Upper lobe of left lung (tissue), 6 donors: ENCODE measurements at regions not wholly inside any gene's neighbourhood (a gene's known extent, or its start where the extent isn't known, plus 50 kb on each side); places are given as distances from the start of the nearest gene placed in this dataset.

Experiments
- ATAC-seq, 2 donors: fragments of 200-7000 bp; cut with Tn5 transposase; one replicate each; pipeline ENCODE4 v1.9.1; 2022; ENCODE audit warnings: mild to moderate bottlenecking in 2 of 2, moderate library complexity in 2 of 2; ENCODE audit not compliant: low FRiP score in 2 of 2
- DNase-seq, 2 donors: peaks; one replicate each; pipeline ENCODE4 v3.0.0-alpha.2; 2019 to 2020
- H3K27ac ChIP-seq, 4 donors: fragments of 200-600 bp; sonication (generic); one replicate each; pipeline ENCODE4 v1.5.1; 2016 to 2019
- H3K27me3 ChIP-seq, 4 donors: fragments of 200-600 bp; sonication (generic); one replicate each; pipeline ENCODE4 v1.5.1; 2017 to 2019
- H3K36me3 ChIP-seq, 4 donors: fragments of 200-600 bp; sonication (generic); one replicate each; pipeline ENCODE4 v1.5.1; 2016 to 2019
- H3K4me1 ChIP-seq, 4 donors: fragments of 200-600 bp; sonication (generic); one replicate each; pipeline ENCODE4 v1.5.1; 2018 to 2019
- H3K4me3 ChIP-seq, 4 donors: fragments of 200-600 bp; sonication (generic); one replicate each; pipeline ENCODE4 v1.5.1; 2017 to 2019; ENCODE audit warnings: mild to moderate bottlenecking in 2 of 4, moderate library complexity in 1 of 4
- H3K9me3 ChIP-seq, 4 donors: fragments of 200-600 bp; sonication (generic); one replicate each; pipeline ENCODE4 v1.5.1; 2018 to 2019
- CTCF ChIP-seq, 6 experiments: fragments of 450-650 bp in 4 of 6; fragments of 200-600 bp in 2 of 6; sonication (generic) in 2 of 6; IDR thresholded peaks; one replicate each; pipeline ENCODE4 v1.5.1; 2016 to 2019; ENCODE audit warnings: antibody characterized with exemption in 6 of 6
- EP300 ChIP-seq, 4 donors: sonication (generic); formaldehyde crosslinking; IDR thresholded peaks; one replicate each; pipeline ENCODE4 v1.5.1; 2017; ENCODE audit warnings: antibody characterized with exemption in 4 of 4, control low read depth in 2 of 4
- POLR2A ChIP-seq, 4 donors: fragments of 450-650 bp; IDR thresholded peaks; one replicate each; pipeline ENCODE4 v1.5.1; 2016 to 2017; ENCODE audit warnings: antibody characterized with exemption in 4 of 4, mild to moderate bottlenecking in 2 of 4
- POLR2AphosphoS5 ChIP-seq, 2 donors: sonication (generic); formaldehyde crosslinking; IDR thresholded peaks; one replicate each; pipeline ENCODE4 v1.5.1; 2017; ENCODE audit warnings: antibody characterized with exemption in 2 of 2
- WGBS, 2 donors: methylation state at CpG; one replicate each; pipeline ENCODE4 v1.1.5; 2017 to 2018; 5-methylcytosine and 5-hydroxymethylcytosine counted together
- donor health status: DM: no; HTN: no; CAD: no; lungs with moderate emphysema.
- donor health status: DM: no; HTN: yes; CAD: no; lungs with severe emphysema.

GRCh38 chr13:33376212-33376611, 90.7 kb upstream of the STARD13 start:
- H3K9me3 ChIP-seq, result no peaks in the 10 kb centered on the region
- no peak for TF ChIP-seq CTCF (IDR thresholded peaks at IDR 0.05)
- TF ChIP-seq POLR2A (IDR thresholded peaks at IDR 0.05), result no peak
- no peak for TF ChIP-seq EP300 (IDR thresholded peaks at IDR 0.05)
- TF ChIP-seq POLR2AphosphoS5 (IDR thresholded peaks at IDR 0.05), result no peak
- no peak for ATAC-seq
- no peak overlapping the region for H3K4me3 ChIP-seq
- no peaks in the 10 kb centered on the region for H3K27me3 ChIP-seq
- 89 to 96% methylated on average over 1 of the region's 1 CpG for WGBS, 2 donors
- H3K27ac ChIP-seq, result no peak overlapping the region
- H3K4me1 ChIP-seq, result no peaks in the 10 kb centered on the region
- no peaks in the 10 kb centered on the region for H3K36me3 ChIP-seq
- no peak for DNase-seq

- Histone ChIP-seq H3K27me3 (no peaks in the 10 kb centered on the region), H3K9me3 (no peaks in the 10 kb centered on the region), H3K36me3 (no peaks in the 10 kb centered on the region), H3K4me3 (no peak overlapping the region), H3K4me1 (no peaks in the 10 kb centered on the region), H3K27ac (no peak overlapping the region)
- TF ChIP-seq POLR2AphosphoS5 (IDR thresholded peaks at IDR 0.05) (no peak), POLR2A (IDR thresholded peaks at IDR 0.05) (no peak), EP300 (IDR thresholded peaks at IDR 0.05) (no peak)
- WGBS, 2 donors, result 95 to 98% methylated on average over 4 of the region's 4 CpGs
- DNase-seq (no peak), ATAC-seq (no peak)
Measured at GRCh38 chr13:33377411-33377810, 91.9 kb upstream of the STARD13 start.

- ATAC-seq, result no peak
- no peaks in the 10 kb centered on the region for H3K27me3 ChIP-seq
Measured at GRCh38 chr13:33377825-33378224, 92.3 kb upstream of the STARD13 start.

GRCh38 chr13:33379608-33380007, 94.1 kb upstream of the STARD13 start:
- DNase-seq, result no peak
- H3K4me3 ChIP-seq, result no peak overlapping the region
- no peaks in the 10 kb centered on the region for H3K36me3 ChIP-seq
- peaks cover 0 to 7% (median 0%) of the 10 kb centered on the region in 4 donors for H3K4me1 ChIP-seq
- no peaks in the 10 kb centered on the region for H3K27me3 ChIP-seq
- no peak overlapping the region for H3K27ac ChIP-seq
- no peak for TF ChIP-seq POLR2A (IDR thresholded peaks at IDR 0.05)
- no peak for TF ChIP-seq EP300 (IDR thresholded peaks at IDR 0.05)
- no peak for TF ChIP-seq POLR2AphosphoS5 (IDR thresholded peaks at IDR 0.05)
- no peak for TF ChIP-seq CTCF (IDR thresholded peaks at IDR 0.05)
- ATAC-seq, result no peak
- H3K9me3 ChIP-seq, result no peaks in the 10 kb centered on the region

More at GRCh38 chr13:33377825-33378224, 92.3 kb upstream of the STARD13 start:
- no peak overlapping the region for H3K4me3 ChIP-seq
- DNase-seq, result no peak
- H3K36me3 ChIP-seq, result no peaks in the 10 kb centered on the region
- H3K4me1 ChIP-seq, result no peaks in the 10 kb centered on the region
- H3K27ac ChIP-seq, result no peak overlapping the region
- no peaks in the 10 kb centered on the region for H3K9me3 ChIP-seq
- TF ChIP-seq EP300 (IDR thresholded peaks at IDR 0.05) (no peak), CTCF (IDR thresholded peaks at IDR 0.05) (no peak), POLR2A (IDR thresholded peaks at IDR 0.05) (no peak), POLR2AphosphoS5 (IDR thresholded peaks at IDR 0.05) (no peak)

- ATAC-seq, result no peak
- WGBS, 2 donors, result 85 to 88% methylated on average over 3 of the region's 3 CpGs
- TF ChIP-seq POLR2AphosphoS5 (IDR thresholded peaks at IDR 0.05) (no peak), EP300 (IDR thresholded peaks at IDR 0.05) (no peak), POLR2A (IDR thresholded peaks at IDR 0.05) (no peak), CTCF (IDR thresholded peaks at IDR 0.05) (no peak)
Measured at GRCh38 chr13:33380487-33381079, 95.0 kb upstream of the STARD13 start.

More at GRCh38 chr13:33380487-33381079, 95.0 kb upstream of the STARD13 start:
- H3K27ac ChIP-seq, result no peak overlapping the region
- H3K9me3 ChIP-seq, result no peaks in the 10 kb centered on the region
- DNase-seq, result no peak
- no peak overlapping the region for H3K4me3 ChIP-seq
- H3K36me3 ChIP-seq, result no peaks in the 10 kb centered on the region
- H3K4me1 ChIP-seq, result peaks cover 0 to 7% (median 0%) of the 10 kb centered on the region in 4 donors
- no peaks in the 10 kb centered on the region for H3K27me3 ChIP-seq
